ENCODE measurements at regions not wholly inside any gene's neighbourhood (a gene's known extent, or its start where the extent isn't known, plus 50 kb on each side); places are given as distances from the start of the nearest gene placed in this dataset.

GRCh38 chr14:104385531-104386101 is 193.9 kb upstream of the C14orf180 start:
- TF ChIP-seq FOXJ3 (CRISPR knock-in tag; IDR thresholded peaks at IDR 0.05) (no peak), POLR2AphosphoS5 (IDR thresholded peaks at IDR 0.05; ENCODE audit: low read depth, low read length) (no peak), RXRA (IDR thresholded peaks at IDR 0.05; ENCODE audit: borderline replicate concordance, low read depth) (no peak), EZH2phosphoT487 (IDR thresholded peaks at IDR 0.05; ENCODE audit: borderline replicate concordance, low read depth) (no peak)

Data from SK-N-SH (cell line).